Fibroblast of the conjunctiva (primary cell): ENCODE measurements at regions not wholly inside any gene's neighbourhood (a gene's known extent, or its start where the extent isn't known, plus 50 kb on each side); places are given as distances from the start of the nearest gene placed in this dataset.
"Not testable (repeated sequence)": the region's sequence is repeated elsewhere in the genome, so short reads cannot be mapped to it uniquely, and the experiment has no call there.

Source experiments
- DNase-seq: peaks from one replicate; pipeline ENCODE4 v3.0.0-alpha.2; 2010; ENCODE audit warnings: low read depth

GRCh38 chr4:27075603-27076002 is 215.0 kb downstream of the STIM2 start:
- DNase-seq, result not testable (repeated sequence)

GRCh38 chr4:27078934-27079455 is 218.4 kb downstream of the STIM2 start:
- DNase-seq, result no peak

GRCh38 chr4:27081675-27082586 is 221.3 kb downstream of the STIM2 start:
- DNase-seq, result no peak

- no peak for DNase-seq
Observed at GRCh38 chr4:27082776-27083175, 222.1 kb downstream of the STIM2 start.

- no peak for DNase-seq
Observed at GRCh38 chr4:27084685-27085361, 224.2 kb downstream of the STIM2 start.

- no peak for DNase-seq
Observed at GRCh38 chr4:27085396-27085795, 224.8 kb downstream of the STIM2 start.

- DNase-seq, result no peak
Observed at GRCh38 chr4:27087306-27088045, 226.8 kb downstream of the STIM2 start.

- no peak for DNase-seq
Observed at GRCh38 chr4:27088491-27088890, 227.8 kb downstream of the STIM2 start.

GRCh38 chr4:27089186-27089585 is 228.5 kb downstream of the STIM2 start:
- DNase-seq, result no peak

- DNase-seq, result no peak
Observed at GRCh38 chr4:27090406-27090805, 229.8 kb downstream of the STIM2 start.

- no peak for DNase-seq
Observed at GRCh38 chr4:27094224-27094623, 233.6 kb downstream of the STIM2 start.

GRCh38 chr4:27094783-27095182 is 234.1 kb downstream of the STIM2 start:
- DNase-seq, result no peak

- DNase-seq, result no peak
Observed at GRCh38 chr4:27096142-27096824, 235.6 kb downstream of the STIM2 start.

- DNase-seq, result no peak
Observed at GRCh38 chr4:27098034-27098433, 237.4 kb downstream of the STIM2 start.

GRCh38 chr4:27100713-27101112 is 240.1 kb downstream of the STIM2 start:
- DNase-seq, result no peak

- no peak for DNase-seq
Observed at GRCh38 chr4:27101126-27101525, 240.5 kb downstream of the STIM2 start.

- DNase-seq, result no peak
Observed at GRCh38 chr4:27101561-27101960, 240.9 kb downstream of the STIM2 start.

GRCh38 chr4:27111627-27112026 is 251.0 kb downstream of the STIM2 start:
- DNase-seq, result no peak

- no peak for DNase-seq
Observed at GRCh38 chr4:27112587-27112986, 251.9 kb downstream of the STIM2 start.

GRCh38 chr4:27115221-27115620 is 254.6 kb downstream of the STIM2 start:
- no peak for DNase-seq

- DNase-seq, result no peak
Observed at GRCh38 chr4:27117453-27117852, 256.8 kb downstream of the STIM2 start.

GRCh38 chr4:27119239-27119638 is 258.6 kb downstream of the STIM2 start:
- DNase-seq, result no peak
